ENCODE measurements at regions not wholly inside any gene's neighbourhood (a gene's known extent, or its start where the extent isn't known, plus 50 kb on each side); places are given as distances from the start of the nearest gene placed in this dataset.
"Not testable (repeated sequence)": the region's sequence is repeated elsewhere in the genome, so short reads cannot be mapped to it uniquely, and the experiment has no call there.

- not testable (repeated sequence) for H3K9me3 ChIP-seq (ENCODE audit: control insufficient read depth, insufficient read depth, low read depth, low read length); H3K27ac ChIP-seq (ENCODE audit: low read depth, low read length); H3K36me3 ChIP-seq (ENCODE audit: control insufficient read depth, insufficient read depth, low read length); H3K27me3 ChIP-seq (ENCODE audit: control insufficient read depth, insufficient read depth, low read length); H3K4me3 ChIP-seq (ENCODE audit: low read depth, low read length); H3K9ac ChIP-seq (ENCODE audit: low read length); H3K4me1 ChIP-seq (ENCODE audit: control insufficient read depth, insufficient read depth, low read length)
Measured at GRCh38 chr9:24970780-24971179, 425.1 kb upstream of the IZUMO3 start.

GRCh38 chr9:24961762-24962161 lies 416.1 kb upstream of the IZUMO3 start:
- H3K27me3 ChIP-seq (ENCODE audit: control insufficient read depth, insufficient read depth, low read length), result no peaks in the 10 kb centered on the region
- H3K27ac ChIP-seq (ENCODE audit: low read depth, low read length), result no peak overlapping the region
- H3K36me3 ChIP-seq (ENCODE audit: control insufficient read depth, insufficient read depth, low read length), result no peaks in the 10 kb centered on the region
- no peak overlapping the region for H3K4me3 ChIP-seq (ENCODE audit: low read depth, low read length)
- no peaks in the 10 kb centered on the region for H3K4me1 ChIP-seq (ENCODE audit: control insufficient read depth, insufficient read depth, low read length)
- H3K9me3 ChIP-seq (ENCODE audit: control insufficient read depth, insufficient read depth, low read depth, low read length), result no peaks in the 10 kb centered on the region
- no peak overlapping the region for H3K9ac ChIP-seq (ENCODE audit: low read length)

- H3K9me3 ChIP-seq (ENCODE audit: control insufficient read depth, insufficient read depth, low read depth, low read length), result no peaks in the 10 kb centered on the region
- H3K27me3 ChIP-seq (ENCODE audit: control insufficient read depth, insufficient read depth, low read length), result no peaks in the 10 kb centered on the region
- no peaks in the 10 kb centered on the region for H3K36me3 ChIP-seq (ENCODE audit: control insufficient read depth, insufficient read depth, low read length)
- no peak overlapping the region for H3K9ac ChIP-seq (ENCODE audit: low read length)
- H3K27ac ChIP-seq (ENCODE audit: low read depth, low read length), result no peak overlapping the region
- no peaks in the 10 kb centered on the region for H3K4me1 ChIP-seq (ENCODE audit: control insufficient read depth, insufficient read depth, low read length)
- H3K4me3 ChIP-seq (ENCODE audit: low read depth, low read length), result no peak overlapping the region
Measured at GRCh38 chr9:24953070-24953469, 407.4 kb upstream of the IZUMO3 start.

GRCh38 chr9:24939109-24939850 lies 393.6 kb upstream of the IZUMO3 start:
- no peaks in the 10 kb centered on the region for H3K27me3 ChIP-seq (ENCODE audit: control insufficient read depth, insufficient read depth, low read length)
- H3K9ac ChIP-seq (ENCODE audit: low read length), result no peak overlapping the region
- peaks cover 13% of the 10 kb centered on the region; the same call in 1 of the 2 replicates for H3K4me1 ChIP-seq (ENCODE audit: control insufficient read depth, insufficient read depth, low read length)
- no peaks in the 10 kb centered on the region for H3K36me3 ChIP-seq (ENCODE audit: control insufficient read depth, insufficient read depth, low read length)
- no peaks in the 10 kb centered on the region for H3K9me3 ChIP-seq (ENCODE audit: control insufficient read depth, insufficient read depth, low read depth, low read length)
- no peak overlapping the region for H3K4me3 ChIP-seq (ENCODE audit: low read depth, low read length)
- H3K27ac ChIP-seq (ENCODE audit: low read depth, low read length), result no peak overlapping the region

- Histone ChIP-seq H3K27ac (ENCODE audit: low read depth, low read length) (no peak overlapping the region), H3K36me3 (ENCODE audit: control insufficient read depth, insufficient read depth, low read length) (no peaks in the 10 kb centered on the region), H3K4me1 (ENCODE audit: control insufficient read depth, insufficient read depth, low read length) (peaks cover 13% of the 10 kb centered on the region; the same call in 1 of the 2 replicates), H3K27me3 (ENCODE audit: control insufficient read depth, insufficient read depth, low read length) (no peaks in the 10 kb centered on the region), H3K4me3 (ENCODE audit: low read depth, low read length) (no peak overlapping the region), H3K9ac (ENCODE audit: low read length) (no peak overlapping the region), H3K9me3 (ENCODE audit: control insufficient read depth, insufficient read depth, low read depth, low read length) (no peaks in the 10 kb centered on the region)
Measured at GRCh38 chr9:24936117-24936516, 390.4 kb upstream of the IZUMO3 start.

GRCh38 chr9:24932785-24933184 lies 387.1 kb upstream of the IZUMO3 start:
- Histone ChIP-seq H3K4me1 (ENCODE audit: control insufficient read depth, insufficient read depth, low read length) (no peaks in the 10 kb centered on the region), H3K27me3 (ENCODE audit: control insufficient read depth, insufficient read depth, low read length) (no peaks in the 10 kb centered on the region), H3K4me3 (ENCODE audit: low read depth, low read length) (no peak overlapping the region), H3K27ac (ENCODE audit: low read depth, low read length) (no peak overlapping the region), H3K36me3 (ENCODE audit: control insufficient read depth, insufficient read depth, low read length) (no peaks in the 10 kb centered on the region), H3K9ac (ENCODE audit: low read length) (no peak overlapping the region), H3K9me3 (ENCODE audit: control insufficient read depth, insufficient read depth, low read depth, low read length) (no peaks in the 10 kb centered on the region)

GRCh38 chr9:24931894-24932293 lies 386.2 kb upstream of the IZUMO3 start:
- Histone ChIP-seq H3K27ac (ENCODE audit: low read depth, low read length) (no peak overlapping the region), H3K9ac (ENCODE audit: low read length) (no peak overlapping the region), H3K4me3 (ENCODE audit: low read depth, low read length) (no peak overlapping the region), H3K36me3 (ENCODE audit: control insufficient read depth, insufficient read depth, low read length) (no peaks in the 10 kb centered on the region), H3K27me3 (ENCODE audit: control insufficient read depth, insufficient read depth, low read length) (no peaks in the 10 kb centered on the region), H3K9me3 (ENCODE audit: control insufficient read depth, insufficient read depth, low read depth, low read length) (no peaks in the 10 kb centered on the region), H3K4me1 (ENCODE audit: control insufficient read depth, insufficient read depth, low read length) (no peaks in the 10 kb centered on the region)

- no peak overlapping the region for H3K4me3 ChIP-seq (ENCODE audit: low read depth, low read length)
- H3K27me3 ChIP-seq (ENCODE audit: control insufficient read depth, insufficient read depth, low read length), result no peaks in the 10 kb centered on the region
- H3K4me1 ChIP-seq (ENCODE audit: control insufficient read depth, insufficient read depth, low read length), result peaks cover 4% of the 10 kb centered on the region; the same call in 1 of the 2 replicates
- no peak overlapping the region for H3K27ac ChIP-seq (ENCODE audit: low read depth, low read length)
- H3K9ac ChIP-seq (ENCODE audit: low read length), result no peak overlapping the region
- no peaks in the 10 kb centered on the region for H3K9me3 ChIP-seq (ENCODE audit: control insufficient read depth, insufficient read depth, low read depth, low read length)
- no peaks in the 10 kb centered on the region for H3K36me3 ChIP-seq (ENCODE audit: control insufficient read depth, insufficient read depth, low read length)
Measured at GRCh38 chr9:24912767-24913166, 367.1 kb upstream of the IZUMO3 start.

- Histone ChIP-seq H3K27me3 (ENCODE audit: control insufficient read depth, insufficient read depth, low read length) (no peaks in the 10 kb centered on the region), H3K36me3 (ENCODE audit: control insufficient read depth, insufficient read depth, low read length) (no peaks in the 10 kb centered on the region), H3K4me3 (ENCODE audit: low read depth, low read length) (no peak overlapping the region), H3K9ac (ENCODE audit: low read length) (no peak overlapping the region), H3K4me1 (ENCODE audit: control insufficient read depth, insufficient read depth, low read length) (no peaks in the 10 kb centered on the region), H3K27ac (ENCODE audit: low read depth, low read length) (no peak overlapping the region), H3K9me3 (ENCODE audit: control insufficient read depth, insufficient read depth, low read depth, low read length) (no peaks in the 10 kb centered on the region)
Measured at GRCh38 chr9:24901319-24901718, 355.6 kb upstream of the IZUMO3 start.

- Histone ChIP-seq H3K36me3 (ENCODE audit: control insufficient read depth, insufficient read depth, low read length) (no peaks in the 10 kb centered on the region), H3K9ac (ENCODE audit: low read length) (no peak overlapping the region), H3K9me3 (ENCODE audit: control insufficient read depth, insufficient read depth, low read depth, low read length) (no peaks in the 10 kb centered on the region), H3K27me3 (ENCODE audit: control insufficient read depth, insufficient read depth, low read length) (no peaks in the 10 kb centered on the region), H3K4me3 (ENCODE audit: low read depth, low read length) (no peak overlapping the region), H3K27ac (ENCODE audit: low read depth, low read length) (no peak overlapping the region), H3K4me1 (ENCODE audit: control insufficient read depth, insufficient read depth, low read length) (no peaks in the 10 kb centered on the region)
Measured at GRCh38 chr9:24900179-24900578, 354.5 kb upstream of the IZUMO3 start.

GRCh38 chr9:24899463-24899862 lies 353.8 kb upstream of the IZUMO3 start:
- H3K27me3 ChIP-seq (ENCODE audit: control insufficient read depth, insufficient read depth, low read length), result no peaks in the 10 kb centered on the region
- H3K27ac ChIP-seq (ENCODE audit: low read depth, low read length), result no peak overlapping the region
- H3K36me3 ChIP-seq (ENCODE audit: control insufficient read depth, insufficient read depth, low read length), result no peaks in the 10 kb centered on the region
- H3K4me1 ChIP-seq (ENCODE audit: control insufficient read depth, insufficient read depth, low read length), result no peaks in the 10 kb centered on the region
- no peaks in the 10 kb centered on the region for H3K9me3 ChIP-seq (ENCODE audit: control insufficient read depth, insufficient read depth, low read depth, low read length)
- H3K9ac ChIP-seq (ENCODE audit: low read length), result no peak overlapping the region
- H3K4me3 ChIP-seq (ENCODE audit: low read depth, low read length), result no peak overlapping the region
